ENCODE measurements at regions not wholly inside any gene's neighbourhood (a gene's known extent, or its start where the extent isn't known, plus 50 kb on each side); places are given as distances from the start of the nearest gene placed in this dataset.

DNA sequence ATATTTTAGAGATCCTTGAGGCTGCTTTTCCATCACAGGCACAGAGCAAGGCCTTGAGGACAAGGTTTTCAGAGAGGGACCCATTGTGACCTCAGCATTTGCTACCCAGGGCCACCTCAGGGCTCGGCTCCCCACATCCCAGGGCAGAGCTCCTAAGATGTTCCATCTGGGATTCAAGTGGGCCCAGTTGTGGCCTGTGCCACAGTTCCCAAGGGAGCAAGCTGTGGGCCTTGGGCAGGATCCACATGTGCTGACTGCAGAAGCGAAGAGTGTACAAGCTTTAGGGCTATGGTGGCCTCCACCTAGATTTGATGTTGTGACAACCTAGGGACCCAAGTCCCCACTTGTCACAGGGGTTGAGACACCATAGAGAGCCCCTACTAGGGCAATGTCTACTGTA, 608.1 kb downstream of the HACE1 start (continued):
- TF ChIP-seq, protein P1, sequence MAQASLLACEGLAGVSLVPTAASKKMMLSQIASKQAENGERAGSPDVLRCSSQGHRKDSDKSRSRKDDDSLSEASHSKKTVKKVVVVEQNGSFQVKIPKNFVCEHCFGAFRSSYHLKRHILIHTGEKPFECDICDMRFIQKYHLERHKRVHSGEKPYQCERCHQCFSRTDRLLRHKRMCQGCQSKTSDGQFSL (CRISPR knock-in tag; IDR thresholded peaks at IDR 0.05): no peak
- TF ChIP-seq, protein P1 (tag; IDR thresholded peaks at IDR 0.05): no peak
- TF ChIP-seq NELFE (IDR thresholded peaks at IDR 0.05; ENCODE audit: insufficient read depth, insufficient read length): no peak
- TF ChIP-seq, protein P2, sequence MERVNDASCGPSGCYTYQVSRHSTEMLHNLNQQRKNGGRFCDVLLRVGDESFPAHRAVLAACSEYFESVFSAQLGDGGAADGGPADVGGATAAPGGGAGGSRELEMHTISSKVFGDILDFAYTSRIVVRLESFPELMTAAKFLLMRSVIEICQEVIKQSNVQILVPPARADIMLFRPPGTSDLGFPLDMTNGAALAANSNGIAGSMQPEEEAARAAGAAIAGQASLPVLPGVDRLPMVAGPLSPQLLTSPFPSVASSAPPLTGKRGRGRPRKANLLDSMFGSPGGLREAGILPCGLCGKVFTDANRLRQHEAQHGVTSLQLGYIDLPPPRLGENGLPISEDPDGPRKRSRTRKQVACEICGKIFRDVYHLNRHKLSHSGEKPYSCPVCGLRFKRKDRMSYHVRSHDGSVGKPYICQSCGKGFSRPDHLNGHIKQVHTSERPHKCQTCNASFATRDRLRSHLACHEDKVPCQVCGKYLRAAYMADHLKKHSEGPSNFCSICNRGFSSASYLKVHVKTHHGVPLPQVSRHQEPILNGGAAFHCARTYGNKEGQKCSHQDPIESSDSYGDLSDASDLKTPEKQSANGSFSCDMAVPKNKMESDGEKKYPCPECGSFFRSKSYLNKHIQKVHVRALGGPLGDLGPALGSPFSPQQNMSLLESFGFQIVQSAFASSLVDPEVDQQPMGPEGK (CRISPR knock-in tag; IDR thresholded peaks at IDR 0.05; ENCODE audit: borderline replicate concordance): no peak
- TF ChIP-seq MYC (IDR thresholded peaks at IDR 0.05; ENCODE audit: low read depth, low read length): no peak
- no peak for TF ChIP-seq MYC (CRISPR knock-in tag; IDR thresholded peaks at IDR 0.05; ENCODE audit: borderline replicate concordance, low read depth)
- TF ChIP-seq RBM17 (IDR thresholded peaks at IDR 0.05; ENCODE audit: borderline replicate concordance, low read depth, low read length): no peak
- TF ChIP-seq, protein P3, sequence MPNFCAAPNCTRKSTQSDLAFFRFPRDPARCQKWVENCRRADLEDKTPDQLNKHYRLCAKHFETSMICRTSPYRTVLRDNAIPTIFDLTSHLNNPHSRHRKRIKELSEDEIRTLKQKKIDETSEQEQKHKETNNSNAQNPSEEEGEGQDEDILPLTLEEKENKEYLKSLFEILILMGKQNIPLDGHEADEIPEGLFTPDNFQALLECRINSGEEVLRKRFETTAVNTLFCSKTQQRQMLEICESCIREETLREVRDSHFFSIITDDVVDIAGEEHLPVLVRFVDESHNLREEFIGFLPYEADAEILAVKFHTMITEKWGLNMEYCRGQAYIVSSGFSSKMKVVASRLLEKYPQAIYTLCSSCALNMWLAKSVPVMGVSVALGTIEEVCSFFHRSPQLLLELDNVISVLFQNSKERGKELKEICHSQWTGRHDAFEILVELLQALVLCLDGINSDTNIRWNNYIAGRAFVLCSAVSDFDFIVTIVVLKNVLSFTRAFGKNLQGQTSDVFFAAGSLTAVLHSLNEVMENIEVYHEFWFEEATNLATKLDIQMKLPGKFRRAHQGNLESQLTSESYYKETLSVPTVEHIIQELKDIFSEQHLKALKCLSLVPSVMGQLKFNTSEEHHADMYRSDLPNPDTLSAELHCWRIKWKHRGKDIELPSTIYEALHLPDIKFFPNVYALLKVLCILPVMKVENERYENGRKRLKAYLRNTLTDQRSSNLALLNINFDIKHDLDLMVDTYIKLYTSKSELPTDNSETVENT (CRISPR knock-in tag; IDR thresholded peaks at IDR 0.05): no peak
- TF ChIP-seq ZNF217 (CRISPR knock-in tag; IDR thresholded peaks at IDR 0.05): no peak
- no peak for TF ChIP-seq EHMT2 (IDR thresholded peaks at IDR 0.05)
- no peak for TF ChIP-seq ZNF436 (CRISPR knock-in tag; IDR thresholded peaks at IDR 0.05)
- no peak for TF ChIP-seq PML (IDR thresholded peaks at IDR 0.05; ENCODE audit: low read length)
- TF ChIP-seq ZNF717 (CRISPR knock-in tag; IDR thresholded peaks at IDR 0.05): no peak
